NOMO-1 (cell line): ENCODE measurements at regions not wholly inside any gene's neighbourhood (a gene's known extent, or its start where the extent isn't known, plus 50 kb on each side); places are given as distances from the start of the nearest gene placed in this dataset.

Source experiments
- DNase-seq, 2 experiments: peaks; one replicate each; lab custom pipeline; 2025; ENCODE audit not compliant: unreplicated experiment in 2 of 2; lab: John Stamatoyannopoulos, UW

GRCh38 chr5:32984851-32985610 is 273.9 kb downstream of the NPR3 start:
- DNase-seq = no peak

- DNase-seq = no peak
These were observed 278.7 kb downstream of the NPR3 start for GRCh38 chr5:32989815-32990214.

DNA sequence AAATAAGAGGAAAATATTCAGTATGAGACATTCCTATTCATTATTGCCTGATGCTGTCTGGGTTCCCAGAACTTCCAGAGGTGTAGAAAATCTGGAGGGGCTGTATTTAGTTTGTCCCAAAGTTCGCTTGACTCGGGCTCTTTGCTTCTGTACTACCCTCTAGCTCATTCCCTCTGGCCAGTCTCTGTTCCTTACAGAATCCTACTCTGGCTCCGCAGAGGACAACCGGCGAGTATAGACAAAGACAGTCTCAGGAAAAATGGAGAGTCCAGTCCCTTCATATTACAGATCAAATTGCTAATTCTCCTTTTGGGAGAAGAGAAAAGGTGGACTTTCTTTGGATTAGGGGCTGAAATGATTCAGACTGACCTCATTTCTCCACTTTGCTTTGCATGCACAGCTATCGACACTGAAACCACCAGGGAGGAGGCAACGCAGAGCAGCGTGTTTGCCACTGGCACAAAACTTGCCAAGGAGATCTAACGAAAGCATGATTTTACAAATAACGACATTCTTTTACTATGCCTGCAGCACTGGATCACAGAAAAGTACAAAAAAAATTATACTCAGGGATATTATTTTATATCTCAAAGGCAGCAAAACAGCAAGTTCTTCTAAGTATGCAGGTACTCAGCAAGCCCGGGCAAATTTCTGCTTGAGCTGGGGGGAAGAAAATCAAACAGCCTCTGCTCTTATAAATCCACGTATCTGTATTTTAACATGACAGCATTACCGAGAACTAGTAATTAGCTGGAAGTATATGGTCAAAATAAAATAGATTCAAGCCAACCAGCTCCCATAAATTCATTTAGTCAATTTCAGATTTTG is 279.7 kb downstream of the NPR3 start:
- DNase-seq = no peak

DNA sequence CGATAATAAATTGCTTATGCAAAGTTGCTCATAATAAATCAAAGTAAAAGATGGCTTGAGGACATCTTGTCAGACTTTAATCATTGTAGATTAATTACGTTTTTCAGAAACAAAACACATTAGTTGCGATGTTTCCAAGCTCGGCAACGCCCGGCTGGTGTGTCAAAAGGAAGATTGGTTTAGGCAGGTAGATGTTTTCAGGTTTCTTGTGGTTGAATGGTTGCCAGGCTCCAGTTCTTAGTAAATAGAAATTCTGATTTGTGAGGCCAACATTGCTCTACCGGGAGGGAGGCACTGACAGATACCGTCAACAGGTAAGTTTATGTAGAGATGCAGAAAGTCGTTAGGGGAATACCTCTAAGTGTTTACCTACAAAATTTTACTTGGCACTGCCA is 280.3 kb downstream of the NPR3 start:
- DNase-seq = no peak

- DNase-seq = no peak
These were observed 285.2 kb downstream of the NPR3 start for GRCh38 chr5:32996336-32996735.

DNA sequence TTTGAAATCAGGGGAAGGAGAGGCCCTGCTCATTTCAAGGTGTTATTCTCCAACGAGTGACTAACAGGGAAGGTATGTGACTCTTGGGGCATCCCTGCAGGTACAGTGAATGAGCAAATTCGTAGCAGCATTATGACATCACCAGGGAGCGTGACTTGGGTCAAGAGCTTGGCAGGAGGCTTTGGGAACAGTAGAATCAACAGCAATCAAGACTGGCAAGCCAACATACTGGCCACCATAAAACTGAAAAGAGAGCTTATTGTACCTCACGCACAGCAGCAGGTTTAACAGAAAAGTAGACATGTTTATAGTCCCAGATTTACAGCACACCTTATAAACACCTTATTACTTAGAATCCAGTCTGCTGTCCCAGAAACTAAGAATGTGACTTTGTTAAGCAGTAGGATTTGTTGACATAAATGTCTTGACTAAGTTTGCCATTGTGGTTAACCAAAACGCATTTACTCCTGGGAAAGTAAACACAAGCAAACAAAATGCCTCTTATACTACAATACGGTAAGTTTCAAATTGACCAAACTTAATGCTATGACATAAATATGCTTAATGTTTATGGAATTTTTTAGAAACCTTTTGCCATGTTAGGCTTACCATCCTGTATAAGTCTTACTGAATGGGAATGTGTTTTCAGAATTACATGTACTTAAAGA is 297.8 kb downstream of the NPR3 start:
- DNase-seq = no peak

GRCh38 chr5:33010846-33011245 is 299.7 kb downstream of the NPR3 start:
- no peak for DNase-seq

- no peak for DNase-seq
These were observed 300.7 kb downstream of the NPR3 start for GRCh38 chr5:33011801-33012200.

DNA sequence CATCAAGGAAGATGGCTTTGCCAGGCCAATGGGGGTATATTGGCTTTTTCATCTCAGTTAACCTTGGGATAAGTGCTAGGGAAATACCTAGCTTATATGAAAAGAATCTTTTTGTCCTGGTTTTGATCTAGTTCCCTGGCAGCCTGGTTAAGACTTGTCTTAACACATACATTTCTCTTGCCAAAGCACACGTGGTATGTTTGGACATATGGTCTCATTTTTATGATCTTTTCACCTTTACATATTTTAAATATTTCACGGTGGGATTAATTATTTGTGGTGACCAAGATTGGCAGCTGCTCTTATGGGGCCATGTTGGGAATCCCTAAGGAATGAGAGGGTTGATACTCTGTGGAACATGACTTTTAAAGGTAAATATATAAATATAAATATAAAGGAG is 312.5 kb downstream of the NPR3 start:
- DNase-seq = no peak

- DNase-seq = no peak
These were observed 321.4 kb downstream of the NPR3 start for GRCh38 chr5:33032271-33033070.

DNA sequence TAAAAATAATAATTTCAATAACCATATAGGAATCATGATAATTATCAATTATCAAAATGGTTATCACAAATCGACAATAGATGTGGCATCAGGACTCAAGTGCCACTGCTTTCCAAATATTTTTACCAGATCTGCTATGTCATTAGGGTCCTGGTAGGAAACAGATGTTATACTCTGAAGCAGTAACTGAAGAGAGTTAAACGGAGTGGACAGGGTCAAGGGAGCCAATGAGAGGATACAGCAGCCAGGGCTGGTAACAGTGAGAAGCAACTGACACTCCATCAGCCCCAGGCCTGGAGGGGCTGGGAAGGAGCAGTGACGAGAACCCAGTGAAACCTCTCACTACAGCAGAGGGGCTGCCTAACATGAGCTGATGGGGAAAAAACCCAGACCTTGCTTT is 322.4 kb downstream of the NPR3 start:
- no peak for DNase-seq

DNA sequence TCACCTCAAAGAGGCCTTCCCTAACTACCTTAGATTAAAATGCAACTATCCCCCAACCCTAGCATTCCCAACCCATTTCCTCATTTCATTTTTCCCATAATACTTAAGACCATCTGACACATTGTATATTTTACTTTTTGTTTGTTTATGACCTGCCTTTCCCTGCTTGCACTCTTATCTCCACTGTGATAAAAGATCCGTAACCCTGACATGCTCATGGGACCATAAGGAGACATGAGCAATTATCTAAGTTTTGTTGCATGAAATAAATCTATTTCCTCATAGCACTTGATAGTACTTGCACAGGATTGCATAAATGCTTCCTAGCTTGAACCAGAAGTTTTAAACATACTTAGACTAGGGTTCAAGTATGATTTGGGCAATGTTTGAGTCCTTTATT is 323.7 kb downstream of the NPR3 start:
- DNase-seq = no peak

DNA sequence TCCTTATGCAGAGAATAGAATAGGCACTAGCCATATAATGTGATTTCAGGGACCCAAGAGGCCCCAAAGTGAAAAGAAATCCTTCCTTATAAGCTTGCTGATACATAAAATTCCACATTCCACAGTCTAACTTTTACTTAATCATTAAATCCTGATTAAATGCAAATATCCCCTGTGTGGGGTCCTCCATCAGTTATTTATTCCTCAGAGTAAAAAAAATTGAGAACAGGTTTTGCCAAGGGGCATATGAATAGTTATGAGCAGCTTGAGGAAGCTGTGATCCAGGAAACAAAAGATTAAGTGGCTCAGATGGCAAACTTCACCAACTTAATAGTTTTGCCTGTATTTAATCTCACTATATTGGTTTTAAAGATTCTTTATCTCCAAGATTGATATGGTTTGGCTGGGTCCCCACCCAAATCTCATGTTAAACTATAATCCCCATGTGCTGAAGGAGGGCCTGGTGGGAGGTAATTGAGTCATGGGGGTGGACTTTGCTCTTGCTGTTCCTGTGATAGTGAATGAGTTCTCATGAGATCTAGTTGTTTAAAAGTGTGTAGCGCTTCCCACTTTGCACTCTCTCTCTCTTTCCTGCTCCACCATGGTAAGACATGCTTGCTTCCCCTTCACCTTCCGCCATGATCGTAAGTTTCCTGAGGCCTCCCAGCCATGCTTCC is 324.9 kb downstream of the NPR3 start:
- no peak for DNase-seq

DNA sequence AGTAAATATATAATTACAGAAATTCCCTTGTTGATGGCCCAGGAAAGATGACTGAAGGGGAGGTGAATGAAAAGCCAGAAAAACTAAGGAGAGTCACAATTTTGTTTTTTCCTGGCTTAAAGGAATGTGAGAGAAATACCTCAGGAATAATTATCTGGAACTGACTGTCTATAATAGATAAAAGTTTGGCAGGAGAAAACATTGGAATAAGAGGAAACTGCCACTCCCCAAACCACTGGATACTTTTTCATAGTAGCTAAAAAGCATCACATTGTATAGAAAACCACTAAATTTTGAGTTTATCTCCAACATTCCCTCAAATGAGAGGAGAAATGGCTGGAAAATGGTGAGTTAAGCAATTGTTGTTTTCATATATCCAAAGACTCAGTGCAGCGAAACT is 326.0 kb downstream of the NPR3 start:
- DNase-seq = no peak

- DNase-seq = no peak
These were observed 330.5 kb downstream of the NPR3 start for GRCh38 chr5:33041586-33041985.

GRCh38 chr5:33043343-33043997 is 332.3 kb downstream of the NPR3 start:
- no peak for DNase-seq

DNA sequence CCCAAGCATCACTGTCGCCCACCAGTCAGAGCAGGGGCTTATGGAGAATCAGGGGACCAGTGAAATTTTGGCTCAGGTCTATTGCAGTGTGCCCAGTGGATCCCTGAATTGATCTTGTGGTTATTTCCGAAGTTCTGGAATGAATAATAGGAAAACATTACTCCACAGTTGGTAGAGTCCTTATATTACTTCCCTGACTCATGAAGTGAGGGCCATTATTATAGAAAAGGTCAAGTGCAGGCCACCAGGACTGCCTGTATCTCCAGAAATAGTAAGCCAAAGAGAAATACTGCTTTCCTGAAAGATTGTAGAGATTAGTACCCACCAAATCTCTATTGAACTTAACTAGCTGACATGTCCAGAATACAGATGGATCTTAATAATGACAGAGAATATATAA is 335.0 kb downstream of the NPR3 start:
- no peak for DNase-seq

DNA sequence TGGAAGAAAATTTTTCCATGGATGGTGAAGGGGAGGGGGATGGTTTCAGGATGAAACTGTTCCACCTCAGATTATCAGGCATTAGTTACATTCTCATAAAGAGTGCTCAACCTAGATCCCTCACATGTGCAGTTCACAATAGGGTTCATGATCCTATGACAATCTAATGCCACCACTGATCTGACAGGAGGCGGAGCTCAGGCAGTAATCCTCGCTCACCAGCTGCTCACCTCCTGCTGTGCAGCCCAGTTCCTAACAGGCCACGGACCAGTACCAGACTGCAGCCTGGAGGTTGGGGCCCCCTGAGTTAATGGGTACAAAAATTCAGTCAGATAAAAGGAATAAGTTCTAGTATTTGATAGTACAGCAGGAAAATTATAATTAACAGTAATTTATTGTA is 337.2 kb downstream of the NPR3 start:
- no peak for DNase-seq

DNA sequence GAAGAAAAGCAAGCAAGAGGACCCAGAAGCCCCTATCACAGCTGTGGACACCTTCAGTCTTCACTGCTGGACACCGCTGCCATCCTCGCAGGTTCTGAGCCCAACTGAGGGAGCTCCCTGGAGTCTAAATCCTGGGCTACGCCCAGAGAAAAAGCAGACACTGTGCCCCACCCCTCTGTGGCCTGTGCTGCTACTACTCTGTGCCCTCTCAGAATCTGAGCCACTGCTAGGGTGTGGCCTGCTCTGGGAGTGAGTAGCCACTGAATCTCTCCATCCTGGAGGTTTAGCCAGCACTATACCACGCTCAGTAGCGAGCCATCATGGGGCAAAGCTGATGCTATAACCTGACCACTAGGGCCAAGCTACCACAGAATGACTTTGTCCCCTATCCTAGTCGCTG is 338.2 kb downstream of the NPR3 start:
- DNase-seq = no peak

GRCh38 chr5:33049842-33050241 is 338.7 kb downstream of the NPR3 start:
- DNase-seq = no peak
